22Rv1 (cell line): ENCODE measurements at regions not wholly inside any gene's neighbourhood (a gene's known extent, or its start where the extent isn't known, plus 50 kb on each side); places are given as distances from the start of the nearest gene placed in this dataset.
A peak's percentile ranks its signal among the peaks of the same experiment; 100 is the strongest.

Experiments
- H3K27ac ChIP-seq: fragments of 450-650 bp; 2 replicates; pipeline ENCODE4 v1.5.1; 2017
- CTCF ChIP-seq: fragments of 450-650 bp; IDR thresholded peaks from 2 replicates; pipeline ENCODE4 v1.5.1; 2017; ENCODE audit warnings: mild to moderate bottlenecking
- ZFX ChIP-seq: fragments of 450-650 bp; IDR thresholded peaks from 2 replicates; pipeline ENCODE4 v1.6.1; 2017; ENCODE audit warnings: antibody characterized with exemption, borderline replicate concordance

GRCh38 chrX:95841863-95842262, 842.8 kb upstream of the DIAPH2 start:
- no peak overlapping the region for H3K27ac ChIP-seq
- TF ChIP-seq CTCF (no peak), ZFX (no peak)

GRCh38 chrX:95860127-95860526, 824.5 kb upstream of the DIAPH2 start:
- H3K27ac ChIP-seq = no peak overlapping the region
- TF ChIP-seq CTCF (no peak), ZFX (no peak)

GRCh38 chrX:95875661-95876060, 809.0 kb upstream of the DIAPH2 start:
- TF ChIP-seq ZFX (no peak), CTCF (no peak)
- no peak overlapping the region for H3K27ac ChIP-seq

- no peak overlapping the region for H3K27ac ChIP-seq
- TF ChIP-seq CTCF = no peak
- no peak for TF ChIP-seq ZFX
Measured at GRCh38 chrX:95878874-95879273, 805.8 kb upstream of the DIAPH2 start.

GRCh38 chrX:95884186-95884585, 800.5 kb upstream of the DIAPH2 start:
- H3K27ac ChIP-seq = peak overlapping the region; percentile 34
- TF ChIP-seq CTCF (no peak), ZFX (no peak)

- TF ChIP-seq CTCF (no peak), ZFX (no peak)
- peak overlapping the region; percentile 34 for H3K27ac ChIP-seq
Measured at GRCh38 chrX:95885074-95885473, 799.6 kb upstream of the DIAPH2 start.

- TF ChIP-seq ZFX = no peak
- no peak for TF ChIP-seq CTCF
- no peak overlapping the region for H3K27ac ChIP-seq
Measured at GRCh38 chrX:95889279-95889678, 795.4 kb upstream of the DIAPH2 start.
